Omental fat pad (tissue), 3 donors: ENCODE measurements at regions not wholly inside any gene's neighbourhood (a gene's known extent, or its start where the extent isn't known, plus 50 kb on each side); places are given as distances from the start of the nearest gene placed in this dataset.

Source experiments
- ATAC-seq: fragments of 150-250 bp; one replicate; pipeline ENCODE4 v1.9.1; 2016; ENCODE audit warnings: mild to moderate bottlenecking, moderate library complexity; ENCODE audit not compliant: low FRiP score
- DNase-seq: peaks from one replicate; pipeline ENCODE4 v3.0.0-alpha.2; 2019; ENCODE audit warnings: low spot score
- TF ChIP-seq, protein P1 (sequence below), 3 donors: fragments of 450-650 bp; IDR thresholded peaks; one replicate each; pipeline ENCODE4 v1.5.1; 2016 to 2017; ENCODE audit warnings: antibody characterized with exemption in 3 of 3, mild to moderate bottlenecking in 3 of 3, moderate library complexity in 2 of 3

DNA sequence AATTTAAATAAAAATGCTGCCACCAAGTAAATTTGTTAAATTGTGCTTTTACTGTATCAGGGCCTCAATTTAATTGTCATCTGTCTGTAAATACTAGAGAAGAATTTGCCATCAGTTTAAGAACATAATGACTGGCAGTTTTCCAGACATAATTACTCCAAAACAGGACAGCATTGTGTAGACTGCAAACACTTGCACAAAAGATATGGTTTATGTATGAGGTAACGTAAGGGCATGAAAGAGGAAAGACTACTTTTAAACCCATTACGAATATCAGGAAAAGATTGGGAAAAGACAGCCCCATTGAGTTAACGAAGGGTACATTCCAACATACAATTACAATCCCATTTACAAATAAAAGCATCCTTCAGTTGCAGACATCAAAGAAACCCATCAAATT is 59.8 kb upstream of the KRR1 start:
- TF ChIP-seq, protein P1, sequence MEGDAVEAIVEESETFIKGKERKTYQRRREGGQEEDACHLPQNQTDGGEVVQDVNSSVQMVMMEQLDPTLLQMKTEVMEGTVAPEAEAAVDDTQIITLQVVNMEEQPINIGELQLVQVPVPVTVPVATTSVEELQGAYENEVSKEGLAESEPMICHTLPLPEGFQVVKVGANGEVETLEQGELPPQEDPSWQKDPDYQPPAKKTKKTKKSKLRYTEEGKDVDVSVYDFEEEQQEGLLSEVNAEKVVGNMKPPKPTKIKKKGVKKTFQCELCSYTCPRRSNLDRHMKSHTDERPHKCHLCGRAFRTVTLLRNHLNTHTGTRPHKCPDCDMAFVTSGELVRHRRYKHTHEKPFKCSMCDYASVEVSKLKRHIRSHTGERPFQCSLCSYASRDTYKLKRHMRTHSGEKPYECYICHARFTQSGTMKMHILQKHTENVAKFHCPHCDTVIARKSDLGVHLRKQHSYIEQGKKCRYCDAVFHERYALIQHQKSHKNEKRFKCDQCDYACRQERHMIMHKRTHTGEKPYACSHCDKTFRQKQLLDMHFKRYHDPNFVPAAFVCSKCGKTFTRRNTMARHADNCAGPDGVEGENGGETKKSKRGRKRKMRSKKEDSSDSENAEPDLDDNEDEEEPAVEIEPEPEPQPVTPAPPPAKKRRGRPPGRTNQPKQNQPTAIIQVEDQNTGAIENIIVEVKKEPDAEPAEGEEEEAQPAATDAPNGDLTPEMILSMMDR (IDR thresholded peaks at IDR 0.05) = no peak
- ATAC-seq = no peak
- no peak for DNase-seq

DNA sequence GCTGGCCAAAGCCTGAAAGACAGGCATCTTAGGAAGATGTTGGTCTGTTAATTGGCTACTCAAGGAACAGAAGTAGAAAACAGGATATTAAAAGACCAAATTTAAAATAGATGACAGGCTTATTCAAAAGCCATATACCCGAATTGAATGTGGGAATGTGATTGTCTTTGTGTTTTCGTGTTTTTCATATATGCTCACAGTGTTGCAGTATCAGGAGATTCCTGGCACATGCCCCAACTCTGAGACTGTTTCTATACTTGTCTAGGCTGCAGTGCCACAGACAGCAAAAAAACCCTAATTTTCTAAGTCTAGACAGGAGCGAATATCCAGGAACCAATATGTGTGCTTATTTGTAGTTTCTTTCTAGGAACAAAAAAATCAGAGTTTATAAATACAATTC is 57.4 kb upstream of the KRR1 start:
- TF ChIP-seq, protein P1 (IDR thresholded peaks at IDR 0.05) = no peak
- DNase-seq (no peak), ATAC-seq (no peak)

DNA sequence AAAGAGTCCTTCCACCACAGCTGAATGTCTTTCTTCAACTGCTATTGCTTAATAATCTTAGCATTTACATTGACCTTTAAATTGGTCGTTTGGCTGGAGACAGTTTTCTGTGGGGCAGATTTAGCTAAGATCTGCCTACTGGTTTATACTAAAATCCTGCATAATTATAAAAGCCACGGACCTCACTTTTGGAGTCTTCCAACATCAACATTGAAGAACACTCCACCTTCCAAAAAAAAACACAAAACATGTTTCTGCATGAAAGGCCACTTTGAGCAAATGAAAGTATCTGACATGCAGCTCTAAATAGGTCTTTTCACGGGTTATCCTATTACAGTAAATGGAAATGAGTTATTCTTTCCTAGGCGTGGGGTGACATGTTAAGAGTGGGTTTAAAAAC is 57.0 kb upstream of the KRR1 start:
- no peak for ATAC-seq
- TF ChIP-seq, protein P1 (IDR thresholded peaks at IDR 0.05) = no peak
- DNase-seq = no peak

DNA sequence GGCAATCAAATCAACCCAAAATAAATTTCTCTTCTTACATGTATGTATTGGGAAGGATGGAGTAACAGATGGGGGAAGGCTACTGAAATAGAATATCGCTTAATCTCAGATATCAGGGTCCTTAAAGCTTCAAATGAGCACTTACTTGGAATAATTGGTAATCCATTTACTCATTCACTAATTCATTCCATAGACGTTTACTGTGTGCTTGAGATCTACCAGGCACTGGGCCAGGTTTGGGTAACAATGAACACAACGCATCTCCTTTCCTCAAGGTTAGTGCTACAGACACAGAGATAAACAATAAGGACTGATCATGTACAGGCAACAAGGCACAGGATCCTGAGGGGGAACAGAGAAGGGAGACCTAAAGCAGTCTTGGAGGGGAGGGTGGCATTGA is 54.4 kb upstream of the KRR1 start:
- DNase-seq = no peak
- no peak for ATAC-seq
- TF ChIP-seq, protein P1 (IDR thresholded peaks at IDR 0.05) = no peak

DNA sequence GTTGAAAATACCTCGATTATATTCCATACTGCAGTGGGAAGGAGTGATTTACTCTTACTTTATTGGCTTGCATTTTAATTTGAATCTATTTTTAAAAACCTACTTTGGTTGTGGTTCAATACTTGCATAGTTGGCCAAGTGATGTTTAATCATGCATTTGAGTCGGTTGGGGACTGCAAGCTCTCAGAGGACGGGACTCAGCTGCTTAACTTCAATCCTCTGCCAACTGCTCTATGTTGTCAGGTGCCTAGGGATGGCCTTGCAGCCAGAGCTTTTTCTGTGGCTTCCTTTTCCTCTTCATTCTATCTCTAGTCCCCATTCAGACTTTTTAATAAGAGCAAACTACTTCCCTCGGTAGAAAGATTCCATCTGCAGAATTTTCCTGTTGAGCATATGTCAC is 53.4 kb upstream of the KRR1 start:
- TF ChIP-seq, protein P1 (IDR thresholded peaks at IDR 0.05) = no peak
- no peak for DNase-seq
- no peak for ATAC-seq

DNA sequence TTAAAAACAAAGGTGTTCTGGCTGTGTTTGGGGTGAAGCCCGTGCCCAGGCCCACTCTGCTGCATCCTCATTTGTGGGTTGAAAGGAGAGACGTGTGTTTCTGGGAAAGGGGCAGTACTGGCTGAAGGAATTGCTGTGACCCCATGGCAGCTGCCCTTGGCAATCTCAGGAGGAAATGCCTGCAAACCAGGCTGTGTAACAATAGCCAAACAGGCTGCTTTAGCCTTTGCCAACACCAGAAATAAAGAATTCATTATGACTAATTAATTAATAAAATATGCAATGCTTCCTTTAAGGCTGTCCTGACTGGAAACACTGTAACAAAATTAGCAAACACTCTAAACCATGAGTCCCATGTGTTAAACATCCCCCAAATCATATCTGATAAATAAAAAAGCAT is 53.0 kb upstream of the KRR1 start:
- ATAC-seq (no peak), DNase-seq (no peak)
- TF ChIP-seq, protein P1 (IDR thresholded peaks at IDR 0.05) = no peak

DNA sequence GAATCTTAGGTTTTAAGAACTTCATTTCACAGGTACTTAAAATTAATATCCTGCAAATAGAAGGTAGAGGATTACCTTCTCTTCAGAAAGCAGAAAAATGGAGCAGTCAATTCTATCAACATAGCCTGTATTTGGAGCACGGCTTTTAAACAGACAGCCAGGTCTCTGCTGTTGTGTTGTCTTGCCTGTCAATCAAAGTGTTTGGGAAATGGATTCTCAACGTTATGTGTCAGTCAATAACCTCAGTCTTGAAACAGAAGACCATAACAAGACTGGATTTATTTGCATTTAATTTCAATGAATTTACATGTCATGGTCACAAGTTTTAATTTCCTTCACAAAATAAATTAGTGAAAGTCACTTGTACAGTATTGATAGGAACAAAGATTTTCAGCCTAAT is 51.9 kb upstream of the KRR1 start:
- ATAC-seq = no peak
- DNase-seq = no peak
- TF ChIP-seq, protein P1 (IDR thresholded peaks at IDR 0.05) = no peak
